ENCODE measurements at regions not wholly inside any gene's neighbourhood (a gene's known extent, or its start where the extent isn't known, plus 50 kb on each side); places are given as distances from the start of the nearest gene placed in this dataset.
"Not testable (repeated sequence)": the region's sequence is repeated elsewhere in the genome, so short reads cannot be mapped to it uniquely, and the experiment has no call there.

DNA sequence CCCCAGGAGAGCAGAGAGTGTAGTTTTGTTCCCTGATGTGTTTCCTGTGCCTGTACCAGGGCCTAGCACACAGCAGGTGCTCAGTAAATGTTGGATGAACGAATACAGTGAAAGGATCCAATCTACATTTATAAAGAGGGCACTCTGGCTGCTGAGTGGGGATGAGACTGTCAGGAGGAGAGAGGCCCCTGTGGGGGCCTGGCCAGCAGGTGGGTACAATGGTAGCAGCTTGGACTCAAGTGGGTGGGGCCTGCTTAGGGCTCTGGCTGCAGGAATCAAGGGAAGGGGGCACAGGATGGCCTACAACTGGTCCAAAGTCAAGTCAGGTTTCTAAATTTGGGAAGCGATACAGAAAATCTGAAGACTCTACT, 156.6 kb upstream of the GRK3 start:
- Histone ChIP-seq H3K9me3 (ENCODE audit: control insufficient read depth, low read length) (no peaks in the 10 kb centered on the region), H3K4me1 (ENCODE audit: control insufficient read depth, insufficient read depth, low read length) (peaks cover 20% of the 10 kb centered on the region), H3K9ac (ENCODE audit: low read length) (no peak overlapping the region), H3K27me3 (replicated peaks; ENCODE audit: control insufficient read depth, insufficient read depth, low read length) (no peaks in the 10 kb centered on the region), H3K36me3 (ENCODE audit: control insufficient read depth, insufficient read depth, low read length, severe bottlenecking) (no peaks in the 10 kb centered on the region), H3K4me3 (ENCODE audit: low read length) (no peak overlapping the region)
- DNase-seq (ENCODE audit: low read depth): no peak

- no peak for DNase-seq (ENCODE audit: low read depth)
Measured at GRCh38 chr22:25409240-25409639, 155.2 kb upstream of the GRK3 start.

DNA sequence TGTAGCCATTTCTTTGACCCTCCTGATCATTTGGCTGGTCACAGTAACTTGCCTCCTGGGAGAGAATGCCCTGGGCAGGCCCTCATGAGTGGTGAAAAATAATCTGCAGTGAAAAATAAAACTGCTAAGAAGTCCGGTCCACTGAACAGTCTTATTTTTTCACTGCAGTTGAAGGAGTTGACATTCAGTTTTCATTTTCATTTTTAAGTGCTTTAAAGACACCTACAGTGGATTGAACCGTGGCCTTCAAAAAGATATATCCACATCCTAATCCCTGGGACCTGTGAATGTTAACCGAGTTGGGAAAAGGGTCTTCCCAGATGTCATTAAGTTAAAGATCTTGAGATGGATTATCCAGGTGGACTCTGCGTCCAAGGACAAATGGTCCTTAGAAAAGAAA, 153.6 kb upstream of the GRK3 start:
- peaks cover 5% of the 10 kb centered on the region for H3K27me3 ChIP-seq (replicated peaks; ENCODE audit: control insufficient read depth, insufficient read depth, low read length)
- peaks cover 2% of the 10 kb centered on the region for H3K4me1 ChIP-seq (ENCODE audit: control insufficient read depth, insufficient read depth, low read length)
- no peak for DNase-seq (ENCODE audit: low read depth)
- no peak overlapping the region for H3K9ac ChIP-seq (ENCODE audit: low read length)
- peaks cover 10% of the 10 kb centered on the region for H3K9me3 ChIP-seq (ENCODE audit: control insufficient read depth, low read length)
- no peaks in the 10 kb centered on the region for H3K36me3 ChIP-seq (ENCODE audit: control insufficient read depth, insufficient read depth, low read length, severe bottlenecking)
- no peak overlapping the region for H3K4me3 ChIP-seq (ENCODE audit: low read length)

More at GRCh38 chr22:25409240-25409639, 155.2 kb upstream of the GRK3 start:
- peaks cover 6% of the 10 kb centered on the region for H3K4me1 ChIP-seq (ENCODE audit: control insufficient read depth, insufficient read depth, low read length)
- no peaks in the 10 kb centered on the region for H3K36me3 ChIP-seq (ENCODE audit: control insufficient read depth, insufficient read depth, low read length, severe bottlenecking)
- H3K4me3 ChIP-seq (ENCODE audit: low read length): no peak overlapping the region
- H3K9me3 ChIP-seq (ENCODE audit: control insufficient read depth, low read length): peaks cover 10% of the 10 kb centered on the region
- H3K27me3 ChIP-seq (replicated peaks; ENCODE audit: control insufficient read depth, insufficient read depth, low read length): no peaks in the 10 kb centered on the region
- H3K9ac ChIP-seq (ENCODE audit: low read length): no peak overlapping the region

- H3K4me1 ChIP-seq (ENCODE audit: control insufficient read depth, insufficient read depth, low read length): no peaks in the 10 kb centered on the region
- H3K36me3 ChIP-seq (ENCODE audit: control insufficient read depth, insufficient read depth, low read length, severe bottlenecking): no peaks in the 10 kb centered on the region
- no peak for DNase-seq (ENCODE audit: low read depth)
- no peak overlapping the region for H3K9ac ChIP-seq (ENCODE audit: low read length)
- peaks cover 10% of the 10 kb centered on the region for H3K9me3 ChIP-seq (ENCODE audit: control insufficient read depth, low read length)
- H3K27me3 ChIP-seq (replicated peaks; ENCODE audit: control insufficient read depth, insufficient read depth, low read length): peaks cover 10% of the 10 kb centered on the region
- H3K4me3 ChIP-seq (ENCODE audit: low read length): no peak overlapping the region
Measured at GRCh38 chr22:25413620-25414019, 150.9 kb upstream of the GRK3 start.

- peaks cover 10% of the 10 kb centered on the region for H3K9me3 ChIP-seq (ENCODE audit: control insufficient read depth, low read length)
- H3K4me1 ChIP-seq (ENCODE audit: control insufficient read depth, insufficient read depth, low read length): peaks cover 18% of the 10 kb centered on the region
- not testable (repeated sequence) for H3K9ac ChIP-seq (ENCODE audit: low read length); H3K36me3 ChIP-seq (ENCODE audit: control insufficient read depth, insufficient read depth, low read length, severe bottlenecking); H3K4me3 ChIP-seq (ENCODE audit: low read length); DNase-seq (ENCODE audit: low read depth)
- H3K27me3 ChIP-seq (replicated peaks; ENCODE audit: control insufficient read depth, insufficient read depth, low read length): peaks cover 20% of the 10 kb centered on the region
Measured at GRCh38 chr22:25415731-25416130, 148.7 kb upstream of the GRK3 start.

DNA sequence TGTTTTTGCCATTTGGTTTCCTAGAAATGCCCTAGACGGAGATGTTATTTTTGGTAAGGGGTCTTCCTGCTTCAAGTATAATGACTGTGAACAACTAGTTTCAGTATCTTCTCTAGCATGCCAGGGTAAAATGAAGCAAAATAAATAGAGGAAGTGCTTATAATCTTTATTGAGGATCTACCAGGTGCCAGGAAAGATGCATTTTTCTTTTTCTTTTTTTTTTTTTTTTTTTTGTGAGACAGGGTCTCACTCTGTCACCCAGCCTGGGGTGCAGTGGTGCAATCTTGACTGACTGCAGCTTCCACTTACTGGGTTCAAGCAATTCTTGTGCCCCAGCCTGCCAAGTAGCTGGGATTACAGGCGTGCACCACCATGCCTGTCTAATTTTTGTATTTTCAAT, 146.6 kb upstream of the GRK3 start:
- Histone ChIP-seq H3K9me3 (ENCODE audit: control insufficient read depth, low read length) (peaks cover 10% of the 10 kb centered on the region), H3K4me1 (ENCODE audit: control insufficient read depth, insufficient read depth, low read length) (peaks cover 18% of the 10 kb centered on the region), H3K27me3 (replicated peaks; ENCODE audit: control insufficient read depth, insufficient read depth, low read length) (peaks cover 36% of the 10 kb centered on the region)
- not testable (repeated sequence) for H3K9ac ChIP-seq (ENCODE audit: low read length); H3K36me3 ChIP-seq (ENCODE audit: control insufficient read depth, insufficient read depth, low read length, severe bottlenecking); DNase-seq (ENCODE audit: low read depth); H3K4me3 ChIP-seq (ENCODE audit: low read length)

GRCh38 chr22:25419247-25420113, 145.0 kb upstream of the GRK3 start:
- no peaks in the 10 kb centered on the region for H3K9me3 ChIP-seq (ENCODE audit: control insufficient read depth, low read length)
- peak overlapping the region; percentile 7 for H3K9ac ChIP-seq (ENCODE audit: low read length)
- DNase-seq (ENCODE audit: low read depth): peak; percentile 41
- H3K36me3 ChIP-seq (ENCODE audit: control insufficient read depth, insufficient read depth, low read length, severe bottlenecking): no peaks in the 10 kb centered on the region
- peaks cover 36% of the 10 kb centered on the region for H3K27me3 ChIP-seq (replicated peaks; ENCODE audit: control insufficient read depth, insufficient read depth, low read length)
- peak overlapping the region; percentile 64 for H3K4me3 ChIP-seq (ENCODE audit: low read length)
- H3K4me1 ChIP-seq (ENCODE audit: control insufficient read depth, insufficient read depth, low read length): peaks cover 18% of the 10 kb centered on the region

DNA sequence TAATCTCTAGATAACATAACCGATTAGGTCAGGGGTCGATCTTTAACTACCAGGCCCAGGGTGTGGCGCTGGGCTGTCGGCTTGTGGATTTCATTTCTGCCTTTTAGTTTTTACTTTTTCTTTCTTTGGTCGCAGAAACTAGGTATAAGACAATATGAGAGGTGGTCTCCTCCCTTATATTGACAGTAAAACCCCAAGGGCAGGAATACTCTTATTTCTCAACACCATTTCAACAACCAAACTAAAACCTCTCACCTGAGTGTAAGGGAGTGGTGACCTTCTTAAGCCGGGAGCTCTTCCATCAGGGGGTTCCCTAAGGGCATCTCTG, 144.4 kb upstream of the GRK3 start:
- H3K36me3 ChIP-seq (ENCODE audit: control insufficient read depth, insufficient read depth, low read length, severe bottlenecking); H3K9ac ChIP-seq (ENCODE audit: low read length); H3K9me3 ChIP-seq (ENCODE audit: control insufficient read depth, low read length); DNase-seq (ENCODE audit: low read depth): not testable (repeated sequence)
- H3K4me3 ChIP-seq (ENCODE audit: low read length): peak overlapping the region; percentile 64
- H3K4me1 ChIP-seq (ENCODE audit: control insufficient read depth, insufficient read depth, low read length): peaks cover 18% of the 10 kb centered on the region
- peaks cover 34% of the 10 kb centered on the region for H3K27me3 ChIP-seq (replicated peaks; ENCODE audit: control insufficient read depth, insufficient read depth, low read length)

DNA sequence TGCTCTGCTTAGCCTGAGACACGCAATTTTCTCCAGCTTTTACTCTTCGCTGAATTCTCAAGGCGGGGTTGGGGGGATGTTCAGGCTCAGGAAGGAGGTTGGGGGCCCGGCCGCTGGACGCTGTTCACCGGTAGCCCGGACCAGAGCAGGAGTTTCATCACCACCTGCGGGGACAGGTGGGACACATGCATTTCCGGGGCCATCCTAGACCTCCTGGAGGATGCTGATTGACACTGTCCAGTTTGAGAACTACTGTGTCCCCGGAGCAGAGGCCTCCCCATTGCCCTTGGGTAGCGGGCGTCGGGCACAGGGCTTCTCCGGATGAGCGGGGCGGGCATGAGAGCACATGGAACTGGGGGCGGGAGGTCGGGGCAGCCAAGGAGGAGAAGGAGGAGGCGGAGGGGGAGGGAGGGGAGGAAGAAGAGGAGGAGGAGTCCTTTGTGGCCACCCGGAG, 144.0 kb upstream of the GRK3 start:
- H3K9ac ChIP-seq (ENCODE audit: low read length): no peak overlapping the region
- no peak overlapping the region for H3K4me3 ChIP-seq (ENCODE audit: low read length)
- H3K4me1 ChIP-seq (ENCODE audit: control insufficient read depth, insufficient read depth, low read length): peaks cover 22% of the 10 kb centered on the region
- no peaks in the 10 kb centered on the region for H3K36me3 ChIP-seq (ENCODE audit: control insufficient read depth, insufficient read depth, low read length, severe bottlenecking)
- H3K9me3 ChIP-seq (ENCODE audit: control insufficient read depth, low read length): no peaks in the 10 kb centered on the region
- no peak for DNase-seq (ENCODE audit: low read depth)
- H3K27me3 ChIP-seq (replicated peaks; ENCODE audit: control insufficient read depth, insufficient read depth, low read length): peaks cover 30% of the 10 kb centered on the region

GRCh38 chr22:25420925-25421904, 143.3 kb upstream of the GRK3 start:
- H3K9me3 ChIP-seq (ENCODE audit: control insufficient read depth, low read length): no peaks in the 10 kb centered on the region
- peak overlapping the region; percentile 46 for H3K4me3 ChIP-seq (ENCODE audit: low read length)

More at GRCh38 chr22:25420925-25421904, 143.3 kb upstream of the GRK3 start:
- DNase-seq (ENCODE audit: low read depth): no peak
- Histone ChIP-seq H3K4me1 (ENCODE audit: control insufficient read depth, insufficient read depth, low read length) (peaks cover 27% of the 10 kb centered on the region), H3K9ac (ENCODE audit: low read length) (no peak overlapping the region), H3K36me3 (ENCODE audit: control insufficient read depth, insufficient read depth, low read length, severe bottlenecking) (no peaks in the 10 kb centered on the region), H3K27me3 (replicated peaks; ENCODE audit: control insufficient read depth, insufficient read depth, low read length) (peaks cover 30% of the 10 kb centered on the region)

Measured in adipocyte (in vitro differentiated cells).